GM12872 (cell line): ENCODE measurements at regions not wholly inside any gene's neighbourhood (a gene's known extent, or its start where the extent isn't known, plus 50 kb on each side); places are given as distances from the start of the nearest gene placed in this dataset.

Source experiments
- CTCF ChIP-seq: IDR thresholded peaks from 3 replicates; pipeline ENCODE4 v1.5.1; 2011; ENCODE audit warnings: low read depth, mild to moderate bottlenecking, low read length, moderate library complexity; ENCODE audit not compliant: insufficient read depth

GRCh38 chr1:108033550-108033951, 68.6 kb upstream of the VAV3 start:
- TF ChIP-seq CTCF: no peak

- no peak for TF ChIP-seq CTCF
Measured at GRCh38 chr1:108028841-108029388, 63.9 kb upstream of the VAV3 start.

GRCh38 chr1:108027389-108027788, 62.4 kb upstream of the VAV3 start:
- no peak for TF ChIP-seq CTCF

GRCh38 chr1:108017698-108018097, 52.7 kb upstream of the VAV3 start:
- TF ChIP-seq CTCF: no peak

DNA sequence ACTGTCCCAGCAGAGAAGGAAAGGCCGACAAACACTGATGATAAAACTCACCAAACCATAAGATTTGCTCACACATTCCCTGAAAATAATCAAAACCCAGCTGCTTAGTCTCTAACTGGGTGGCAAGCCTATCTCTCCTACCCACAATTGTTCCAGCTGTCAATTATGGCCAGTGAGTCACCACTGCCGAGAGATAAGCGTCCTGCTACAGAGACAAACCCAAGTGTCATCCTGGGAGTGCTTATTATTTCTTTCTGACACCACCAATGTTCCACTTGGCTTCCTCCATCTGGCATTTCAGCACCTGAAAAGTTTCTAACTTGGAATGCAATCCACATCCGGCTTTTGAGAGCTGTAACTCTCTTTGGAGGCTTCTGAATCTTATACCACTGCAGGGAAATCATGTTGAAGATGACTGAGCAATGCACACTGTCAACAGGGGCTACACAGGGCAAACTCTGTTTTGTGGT, 51.5 kb upstream of the VAV3 start:
- TF ChIP-seq CTCF: no peak
